ENCODE measurements at regions not wholly inside any gene's neighbourhood (a gene's known extent, or its start where the extent isn't known, plus 50 kb on each side); places are given as distances from the start of the nearest gene placed in this dataset.

GRCh38 chr9:30574355-30575151 is 1809.9 kb upstream of the ACO1 start:
- no peak overlapping the region for H3K27ac ChIP-seq (replicated peaks in 1 of 4)
- DNase-seq (ENCODE audit: extremely low spot score) = no peak
- TF ChIP-seq CTCF (IDR thresholded peaks at IDR 0.05) = no peak
- TF ChIP-seq POLR2A (IDR thresholded peaks at IDR 0.05; ENCODE audit: low read depth) = no peak
- TF ChIP-seq POLR2AphosphoS5 (IDR thresholded peaks at IDR 0.05) = no peak
- no peak for TF ChIP-seq EP300 (IDR thresholded peaks at IDR 0.05)
- 92% methylated on average over 18 of the region's 28 CpGs for WGBS
- H3K4me1 ChIP-seq = no peaks in the 10 kb centered on the region
- no peaks in the 10 kb centered on the region for H3K9me3 ChIP-seq
- H3K27me3 ChIP-seq = no peaks in the 10 kb centered on the region
- intact Hi-C loops (cut with DNase I) = no loop called here
- H3K36me3 ChIP-seq = no peaks in the 10 kb centered on the region
- no peak overlapping the region for H3K4me3 ChIP-seq

- Histone ChIP-seq H3K27ac (replicated peaks in 1 of 4) (no peak overlapping the region), H3K4me3 (no peak overlapping the region), H3K36me3 (no peaks in the 10 kb centered on the region), H3K4me1 (no peaks in the 10 kb centered on the region), H3K9me3 (no peaks in the 10 kb centered on the region), H3K27me3 (no peaks in the 10 kb centered on the region)
- TF ChIP-seq EP300 (IDR thresholded peaks at IDR 0.05) (no peak), CTCF (IDR thresholded peaks at IDR 0.05) (no peak), POLR2A (IDR thresholded peaks at IDR 0.05; ENCODE audit: low read depth) (no peak), POLR2AphosphoS5 (IDR thresholded peaks at IDR 0.05) (no peak)
- 100% methylated on average over 4 of the region's 16 CpGs for WGBS
- DNase-seq (ENCODE audit: extremely low spot score) = no peak
- intact Hi-C loops (cut with DNase I) = no loop called here
These were observed 1809.2 kb upstream of the ACO1 start for GRCh38 chr9:30575218-30575617.

- Histone ChIP-seq H3K4me3 (no peak overlapping the region), H3K27ac (replicated peaks in 1 of 4) (no peak overlapping the region), H3K36me3 (no peaks in the 10 kb centered on the region), H3K4me1 (no peaks in the 10 kb centered on the region), H3K27me3 (no peaks in the 10 kb centered on the region), H3K9me3 (no peaks in the 10 kb centered on the region)
- DNase-seq (ENCODE audit: extremely low spot score) = no peak
- no peak for TF ChIP-seq POLR2AphosphoS5 (IDR thresholded peaks at IDR 0.05)
- no peak for TF ChIP-seq CTCF (IDR thresholded peaks at IDR 0.05)
- no peak for TF ChIP-seq EP300 (IDR thresholded peaks at IDR 0.05)
- TF ChIP-seq POLR2A (IDR thresholded peaks at IDR 0.05; ENCODE audit: low read depth) = no peak
- intact Hi-C loops (cut with DNase I) = no loop called here
- 96% methylated on average over 11 of the region's 12 CpGs for WGBS
These were observed 1808.8 kb upstream of the ACO1 start for GRCh38 chr9:30575691-30576090.

GRCh38 chr9:30579810-30580209 is 1804.6 kb upstream of the ACO1 start:
- H3K27me3 ChIP-seq = no peaks in the 10 kb centered on the region
- no peak overlapping the region for H3K4me3 ChIP-seq
- H3K4me1 ChIP-seq = no peaks in the 10 kb centered on the region
- H3K36me3 ChIP-seq = no peaks in the 10 kb centered on the region
- 80% methylated on average over 1 of the region's 1 CpG for WGBS
- H3K27ac ChIP-seq (replicated peaks in 1 of 4) = no peak overlapping the region
- no peaks in the 10 kb centered on the region for H3K9me3 ChIP-seq
- intact Hi-C loops (cut with DNase I) = no loop called here
- DNase-seq (ENCODE audit: extremely low spot score) = no peak
- TF ChIP-seq POLR2A (IDR thresholded peaks at IDR 0.05; ENCODE audit: low read depth) (no peak), POLR2AphosphoS5 (IDR thresholded peaks at IDR 0.05) (no peak), EP300 (IDR thresholded peaks at IDR 0.05) (no peak), CTCF (IDR thresholded peaks at IDR 0.05) (no peak)

- no peaks in the 10 kb centered on the region for H3K9me3 ChIP-seq
- H3K27ac ChIP-seq (replicated peaks in 1 of 4) = no peak overlapping the region
- no peak overlapping the region for H3K4me3 ChIP-seq
- no peak for DNase-seq (ENCODE audit: extremely low spot score)
- TF ChIP-seq EP300 (IDR thresholded peaks at IDR 0.05) (no peak), POLR2AphosphoS5 (IDR thresholded peaks at IDR 0.05) (no peak), POLR2A (IDR thresholded peaks at IDR 0.05; ENCODE audit: low read depth) (no peak), CTCF (IDR thresholded peaks at IDR 0.05) (no peak)
- WGBS = 82% methylated on average over 2 of the region's 2 CpGs
- H3K27me3 ChIP-seq = no peaks in the 10 kb centered on the region
- intact Hi-C loops (cut with DNase I) = no loop called here
- H3K36me3 ChIP-seq = no peaks in the 10 kb centered on the region
- no peaks in the 10 kb centered on the region for H3K4me1 ChIP-seq
These were observed 1802.2 kb upstream of the ACO1 start for GRCh38 chr9:30582240-30582639.

All from esophagus muscularis mucosa (tissue), 4 donors.